ENCODE measurements at regions not wholly inside any gene's neighbourhood (a gene's known extent, or its start where the extent isn't known, plus 50 kb on each side); places are given as distances from the start of the nearest gene placed in this dataset.

DNA sequence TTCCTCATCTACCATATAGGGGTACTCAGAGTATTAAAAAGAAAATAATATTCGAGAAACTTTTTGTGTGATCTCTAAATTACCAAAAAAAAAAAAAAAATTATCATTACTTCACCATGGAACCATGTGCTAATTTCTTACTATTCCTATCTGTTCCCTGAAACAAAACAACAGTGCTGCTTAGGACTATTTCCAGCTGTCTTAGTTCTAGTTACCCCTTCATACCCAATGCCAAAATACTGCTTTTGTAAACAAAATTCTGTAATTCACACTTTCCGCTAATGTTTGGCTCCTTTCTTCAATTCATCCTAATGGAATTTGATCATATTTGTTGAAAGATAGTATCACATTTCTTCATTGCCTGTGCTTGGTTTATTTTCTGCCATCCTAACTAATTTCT is 470.2 kb downstream of the BTG1 start:
- no peaks in the 10 kb centered on the region for H3K36me3 ChIP-seq
- no peaks in the 10 kb centered on the region for H3K9me3 ChIP-seq
- H3K4me1 ChIP-seq: no peaks in the 10 kb centered on the region
- TF ChIP-seq, protein P1, sequence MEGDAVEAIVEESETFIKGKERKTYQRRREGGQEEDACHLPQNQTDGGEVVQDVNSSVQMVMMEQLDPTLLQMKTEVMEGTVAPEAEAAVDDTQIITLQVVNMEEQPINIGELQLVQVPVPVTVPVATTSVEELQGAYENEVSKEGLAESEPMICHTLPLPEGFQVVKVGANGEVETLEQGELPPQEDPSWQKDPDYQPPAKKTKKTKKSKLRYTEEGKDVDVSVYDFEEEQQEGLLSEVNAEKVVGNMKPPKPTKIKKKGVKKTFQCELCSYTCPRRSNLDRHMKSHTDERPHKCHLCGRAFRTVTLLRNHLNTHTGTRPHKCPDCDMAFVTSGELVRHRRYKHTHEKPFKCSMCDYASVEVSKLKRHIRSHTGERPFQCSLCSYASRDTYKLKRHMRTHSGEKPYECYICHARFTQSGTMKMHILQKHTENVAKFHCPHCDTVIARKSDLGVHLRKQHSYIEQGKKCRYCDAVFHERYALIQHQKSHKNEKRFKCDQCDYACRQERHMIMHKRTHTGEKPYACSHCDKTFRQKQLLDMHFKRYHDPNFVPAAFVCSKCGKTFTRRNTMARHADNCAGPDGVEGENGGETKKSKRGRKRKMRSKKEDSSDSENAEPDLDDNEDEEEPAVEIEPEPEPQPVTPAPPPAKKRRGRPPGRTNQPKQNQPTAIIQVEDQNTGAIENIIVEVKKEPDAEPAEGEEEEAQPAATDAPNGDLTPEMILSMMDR (IDR thresholded peaks at IDR 0.05): no peak
- no peak overlapping the region for H3K4me3 ChIP-seq
- DNase-seq (no peak), ATAC-seq (no peak)
- no peak overlapping the region for H3K27ac ChIP-seq
- intact Hi-C loops (cut with DNase I): no loop called here
- no peaks in the 10 kb centered on the region for H3K27me3 ChIP-seq (ENCODE audit: low read depth)

DNA sequence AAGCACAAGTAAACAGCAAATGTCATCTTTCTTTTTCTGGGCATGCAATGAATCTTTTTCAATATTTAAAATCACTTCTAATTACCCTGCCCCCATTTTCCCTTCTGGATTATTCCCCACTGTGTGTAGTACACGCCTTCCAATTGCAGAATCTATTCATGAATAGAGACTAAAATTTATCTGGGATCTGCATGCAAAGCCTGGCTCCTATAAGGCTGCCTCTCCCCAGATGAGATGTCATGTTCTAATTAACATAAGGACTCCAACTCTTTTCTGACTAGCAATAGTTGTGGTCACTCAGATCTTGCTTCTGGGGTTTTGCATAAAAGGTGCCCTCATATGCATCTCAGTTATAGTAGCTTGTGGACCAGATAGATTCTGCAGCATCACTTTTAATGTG is 473.5 kb downstream of the BTG1 start:
- ATAC-seq (no peak), DNase-seq (no peak)
- Histone ChIP-seq H3K36me3 (no peaks in the 10 kb centered on the region), H3K27me3 (ENCODE audit: low read depth) (no peaks in the 10 kb centered on the region), H3K9me3 (no peaks in the 10 kb centered on the region), H3K27ac (no peak overlapping the region), H3K4me1 (no peaks in the 10 kb centered on the region), H3K4me3 (no peak overlapping the region)
- intact Hi-C loops (cut with DNase I): no loop called here
- TF ChIP-seq, protein P1 (IDR thresholded peaks at IDR 0.05): no peak

DNA sequence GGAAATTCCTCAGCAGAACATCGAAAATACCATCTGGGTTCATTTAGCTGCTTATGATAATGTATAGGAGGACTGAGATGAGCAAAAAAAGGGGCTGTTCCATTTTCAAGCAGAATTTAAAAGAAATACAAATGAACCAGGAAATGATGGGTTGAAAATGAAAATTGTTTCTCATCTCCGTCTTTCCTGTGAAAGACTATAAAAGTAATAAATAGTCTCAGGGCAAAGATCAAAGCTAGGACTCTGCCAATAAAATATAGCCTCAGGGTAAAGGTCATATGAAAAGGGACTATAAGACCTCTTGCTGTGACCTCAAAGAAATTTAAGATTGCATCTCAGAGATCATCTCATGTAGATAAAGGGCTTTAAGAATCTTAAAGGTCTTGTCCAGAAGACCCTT is 478.0 kb downstream of the BTG1 start:
- Histone ChIP-seq H3K27ac (no peak overlapping the region), H3K27me3 (ENCODE audit: low read depth) (no peaks in the 10 kb centered on the region), H3K36me3 (no peaks in the 10 kb centered on the region), H3K9me3 (no peaks in the 10 kb centered on the region), H3K4me3 (no peak overlapping the region), H3K4me1 (no peaks in the 10 kb centered on the region)
- DNase-seq (no peak), ATAC-seq (no peak)
- TF ChIP-seq, protein P1 (IDR thresholded peaks at IDR 0.05): no peak
- intact Hi-C loops (cut with DNase I): no loop called here

DNA sequence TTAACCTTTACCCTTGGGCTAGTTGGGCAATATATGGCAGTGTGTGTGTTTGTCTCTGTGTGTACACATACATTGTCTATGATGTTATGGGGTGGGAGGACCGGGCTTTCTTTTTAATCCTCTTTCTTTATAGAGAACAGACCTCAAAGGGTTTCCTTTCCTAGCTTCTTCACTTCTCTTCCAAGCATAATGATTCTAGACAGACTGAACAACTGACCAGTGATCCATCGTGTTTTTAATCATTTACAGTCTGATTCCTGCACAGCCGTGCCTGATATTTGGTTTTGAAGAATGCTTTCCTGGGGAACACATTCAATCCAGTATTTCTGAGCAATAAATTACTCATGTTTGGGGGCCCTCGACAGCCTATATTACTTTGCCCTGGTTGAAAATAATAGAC is 481.1 kb upstream of the DCN start:
- DNase-seq (no peak), ATAC-seq (no peak)
- Histone ChIP-seq H3K27me3 (ENCODE audit: low read depth) (no peaks in the 10 kb centered on the region), H3K4me1 (no peaks in the 10 kb centered on the region), H3K4me3 (no peak overlapping the region), H3K36me3 (no peaks in the 10 kb centered on the region), H3K9me3 (no peaks in the 10 kb centered on the region), H3K27ac (no peak overlapping the region)
- TF ChIP-seq, protein P1 (IDR thresholded peaks at IDR 0.05): no peak
- intact Hi-C loops (cut with DNase I): no loop called here

DNA sequence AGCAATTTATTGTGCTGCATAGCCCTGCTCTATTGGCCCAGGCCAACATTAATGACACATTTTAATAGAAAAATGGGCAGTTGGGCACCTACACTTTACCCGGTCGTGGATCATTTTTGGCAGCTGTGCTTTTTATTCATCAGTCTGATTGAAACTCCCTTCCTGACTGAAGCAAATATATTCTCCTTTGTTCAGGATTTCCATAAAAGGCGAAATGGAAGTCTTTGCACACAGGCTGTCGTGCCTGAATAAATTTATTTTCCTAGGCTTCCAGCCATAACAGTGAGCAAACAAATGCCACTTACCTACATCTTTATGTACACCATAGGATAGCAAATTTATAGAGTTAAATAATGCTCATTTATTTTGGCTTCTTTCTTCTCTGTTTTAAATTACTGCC is 480.7 kb upstream of the DCN start:
- TF ChIP-seq, protein P1 (IDR thresholded peaks at IDR 0.05): no peak

DNA sequence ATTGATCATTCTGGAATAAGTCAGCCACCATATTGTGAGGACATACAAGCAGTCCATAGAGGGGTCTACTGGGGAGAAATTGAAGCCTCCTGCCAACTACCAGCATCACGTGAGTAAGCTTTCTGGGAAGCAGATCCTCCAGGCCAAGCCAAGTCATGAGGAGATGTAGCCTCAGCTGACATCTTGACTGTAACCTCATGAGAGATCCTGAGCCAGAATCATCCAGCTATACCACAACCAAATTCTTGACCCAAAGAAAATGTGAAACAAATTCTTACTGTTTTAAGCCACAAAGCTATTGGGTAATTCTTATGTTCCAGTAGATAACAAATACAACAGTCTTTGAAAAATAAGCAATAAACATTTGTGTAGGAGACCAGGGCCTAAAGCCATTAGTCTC is 479.4 kb upstream of the DCN start:
- no peak overlapping the region for H3K4me3 ChIP-seq
- no peak for ATAC-seq

More for the DNA sequence above, 480.7 kb upstream of the DCN start:
- Histone ChIP-seq H3K36me3 (no peaks in the 10 kb centered on the region), H3K4me1 (no peaks in the 10 kb centered on the region), H3K27me3 (ENCODE audit: low read depth) (no peaks in the 10 kb centered on the region), H3K4me3 (no peak overlapping the region), H3K27ac (no peak overlapping the region), H3K9me3 (no peaks in the 10 kb centered on the region)
- ATAC-seq: no peak
- intact Hi-C loops (cut with DNase I): no loop called here
- DNase-seq: no peak

More for the DNA sequence above, 479.4 kb upstream of the DCN start:
- H3K9me3 ChIP-seq: no peaks in the 10 kb centered on the region
- H3K36me3 ChIP-seq: no peaks in the 10 kb centered on the region
- intact Hi-C loops (cut with DNase I): no loop called here
- TF ChIP-seq, protein P1 (IDR thresholded peaks at IDR 0.05): no peak
- no peak overlapping the region for H3K27ac ChIP-seq
- no peak for DNase-seq
- no peaks in the 10 kb centered on the region for H3K27me3 ChIP-seq (ENCODE audit: low read depth)
- no peaks in the 10 kb centered on the region for H3K4me1 ChIP-seq

Data from lower lobe of right lung (tissue), 2 donors.